Testis (tissue), 2 donors: ENCODE measurements at regions not wholly inside any gene's neighbourhood (a gene's known extent, or its start where the extent isn't known, plus 50 kb on each side); places are given as distances from the start of the nearest gene placed in this dataset.

Source experiments
- DNase-seq: peaks from one replicate; pipeline ENCODE4 v3.0.0-alpha.2; 2019
- H3K27ac ChIP-seq, 2 donors: fragments of 200-600 bp; sonication (generic); one replicate each; pipeline ENCODE4 v1.5.1; 2019
- H3K27me3 ChIP-seq: fragments of 200-600 bp; sonication (generic); one replicate; pipeline ENCODE4 v1.5.1; 2019
- H3K36me3 ChIP-seq: fragments of 200-600 bp; sonication (generic); one replicate; pipeline ENCODE4 v1.5.1; 2017; ENCODE audit warnings: low read depth; ENCODE audit errors: missing control alignments
- H3K4me1 ChIP-seq: fragments of 200-600 bp; sonication (generic); one replicate; pipeline ENCODE4 v1.5.1; 2019
- H3K4me3 ChIP-seq, 2 donors: fragments of 200-600 bp; sonication (generic); one replicate each; pipeline ENCODE4 v1.5.1; 2017 to 2019
- H3K9me3 ChIP-seq: fragments of 200-600 bp; sonication (generic); one replicate; pipeline ENCODE4 v1.5.1; 2017
- CTCF ChIP-seq, 3 experiments: fragments of 450-650 bp in 2 of 3; fragments of 200-600 bp in 1 of 3; sonication (generic) in 1 of 3; IDR thresholded peaks; one replicate each; pipeline ENCODE4 v1.5.1; 2016 to 2019; ENCODE audit warnings: antibody characterized with exemption in 3 of 3, mild to moderate bottlenecking in 2 of 3, moderate library complexity in 1 of 3
- POLR2A ChIP-seq: fragments of 450-650 bp; IDR thresholded peaks from one replicate; pipeline ENCODE4 v1.6.1; 2017; ENCODE audit warnings: antibody characterized with exemption, mild to moderate bottlenecking, moderate library complexity
- WGBS, 2 donors: methylation state at CpG; one replicate each; pipeline ENCODE4 v1.1.5; 2018; 5-methylcytosine and 5-hydroxymethylcytosine counted together
- intact Hi-C: fragments of 100-400 bp; cut with DNase I; formaldehyde crosslinking; loops from one replicate; pipeline ENCODE4 v1.15.1; 2023; ENCODE audit warnings: low total_unique reads

- Histone ChIP-seq H3K27ac (no peak overlapping the region), H3K4me3 (no peak overlapping the region), H3K4me1 (no peaks in the 10 kb centered on the region), H3K27me3 (no peaks in the 10 kb centered on the region), H3K9me3 (no peaks in the 10 kb centered on the region), H3K36me3 (no peaks in the 10 kb centered on the region)
- intact Hi-C loops, result no loop called here
- TF ChIP-seq POLR2A (no peak), CTCF (IDR thresholded peaks at IDR 0.05) (no peak)
- no peak for DNase-seq
- 88 to 89% methylated on average over 3 of the region's 3 CpGs for whole genome bisulfite sequencing, 2 donors
Measured at GRCh38 chr11:133606124-133606523, 73.8 kb upstream of the OPCML start.

- Histone ChIP-seq H3K36me3 (no peaks in the 10 kb centered on the region), H3K4me3 (no peak overlapping the region), H3K9me3 (no peaks in the 10 kb centered on the region), H3K27me3 (no peaks in the 10 kb centered on the region), H3K4me1 (no peaks in the 10 kb centered on the region), H3K27ac (no peak overlapping the region)
- WGBS, 2 donors, result 52 to 69% methylated on average over 2 of the region's 2 CpGs
- TF ChIP-seq CTCF (IDR thresholded peaks at IDR 0.05) (no peak), POLR2A (no peak)
- intact Hi-C loops, result no loop called here
- DNase-seq, result no peak
Measured at GRCh38 chr11:133605482-133605881, 73.2 kb upstream of the OPCML start.

GRCh38 chr11:133601641-133602040, 69.3 kb upstream of the OPCML start:
- no peaks in the 10 kb centered on the region for H3K4me1 ChIP-seq
- H3K27me3 ChIP-seq, result no peaks in the 10 kb centered on the region
- no peak for TF ChIP-seq CTCF (IDR thresholded peaks at IDR 0.05)
- TF ChIP-seq POLR2A, result no peak
- no peak overlapping the region for H3K4me3 ChIP-seq
- no peak overlapping the region for H3K27ac ChIP-seq
- intact Hi-C loops, result no loop called here
- DNase-seq, result no peak
- WGBS, 2 donors, result 75 to 88% methylated on average over 3 of the region's 3 CpGs
- H3K9me3 ChIP-seq, result no peaks in the 10 kb centered on the region
- H3K36me3 ChIP-seq, result no peaks in the 10 kb centered on the region

GRCh38 chr11:133600786-133601185, 68.5 kb upstream of the OPCML start:
- no peak for TF ChIP-seq POLR2A
- no peak for TF ChIP-seq CTCF (IDR thresholded peaks at IDR 0.05)
- WGBS, 2 donors, result 33 to 39% methylated on average over 6 of the region's 6 CpGs
- no peak overlapping the region for H3K27ac ChIP-seq
- H3K27me3 ChIP-seq, result no peaks in the 10 kb centered on the region
- H3K36me3 ChIP-seq, result no peaks in the 10 kb centered on the region
- H3K4me1 ChIP-seq, result no peaks in the 10 kb centered on the region
- no peak overlapping the region for H3K4me3 ChIP-seq
- intact Hi-C loops, result no loop called here
- no peak for DNase-seq
- no peaks in the 10 kb centered on the region for H3K9me3 ChIP-seq

GRCh38 chr11:133600306-133600705, 68.0 kb upstream of the OPCML start:
- TF ChIP-seq CTCF (IDR thresholded peaks at IDR 0.05) (no peak), POLR2A (no peak)
- no peak overlapping the region for H3K27ac ChIP-seq
- intact Hi-C loops, result no loop called here
- no peaks in the 10 kb centered on the region for H3K9me3 ChIP-seq
- H3K27me3 ChIP-seq, result no peaks in the 10 kb centered on the region
- no peak overlapping the region for H3K4me3 ChIP-seq
- H3K36me3 ChIP-seq, result no peaks in the 10 kb centered on the region
- H3K4me1 ChIP-seq, result no peaks in the 10 kb centered on the region
- WGBS, 2 donors, result 80 to 85% methylated on average over 5 of the region's 5 CpGs
- DNase-seq, result no peak
